GM23338 (cell line): ENCODE measurements at regions not wholly inside any gene's neighbourhood (a gene's known extent, or its start where the extent isn't known, plus 50 kb on each side); places are given as distances from the start of the nearest gene placed in this dataset.

ENCODE experiments used
- ATAC-seq: fragments of 200-7000 bp; cut with Tn5 transposase; 3 replicates; pipeline ENCODE4 v1.9.1; 2020
- DNase-seq: peaks from one replicate; pipeline ENCODE4 v3.0.0-alpha.2; 2015; ENCODE audit warnings: low spot score
- H2AFZ ChIP-seq: fragments of 200-600 bp; sonication (generic); 2 replicates; pipeline ENCODE4 v1.8.0; 2016; ENCODE audit warnings: antibody characterized with exemption, mild to moderate bottlenecking, moderate library complexity
- H3F3A ChIP-seq: fragments of 200-600 bp; sonication (generic); replicated peaks from 2 replicates; pipeline ENCODE4 v1.8.0; 2017; ENCODE audit warnings: antibody characterized with exemption, mixed run types, low read depth
- H3K27ac ChIP-seq: fragments of 200-600 bp; sonication (generic); 2 replicates; pipeline ENCODE4 v1.6.1; 2016; ENCODE audit warnings: low read depth
- H3K27me3 ChIP-seq: fragments of 200-600 bp; sonication (generic); 2 replicates; pipeline ENCODE4 v1.8.0; 2016; ENCODE audit warnings: mild to moderate bottlenecking, mixed run types, moderate library complexity; ENCODE audit not compliant: insufficient read depth
- H3K36me3 ChIP-seq: fragments of 200-600 bp; sonication (generic); 2 replicates; pipeline ENCODE4 v1.8.0; 2016; ENCODE audit warnings: mild to moderate bottlenecking; ENCODE audit not compliant: insufficient read depth
- H3K4me1 ChIP-seq: fragments of 200-600 bp; sonication (generic); 2 replicates; pipeline ENCODE4 v1.8.0; 2016; ENCODE audit warnings: mild to moderate bottlenecking, moderate library complexity; ENCODE audit not compliant: insufficient read depth
- H3K4me2 ChIP-seq: fragments of 200-600 bp; sonication (generic); 2 replicates; pipeline ENCODE4 v1.7.1; 2017; ENCODE audit warnings: mixed run types
- H3K4me3 ChIP-seq: fragments of 200-600 bp; sonication (generic); 2 replicates; pipeline ENCODE4 v1.6.1; 2016; ENCODE audit warnings: mixed run types
- H3K79me2 ChIP-seq: fragments of 200-600 bp; sonication (generic); replicated peaks from 2 replicates; pipeline ENCODE4 v1.8.0; 2017; ENCODE audit warnings: mild to moderate bottlenecking; ENCODE audit not compliant: insufficient read depth
- H3K9me2 ChIP-seq: fragments of 200-600 bp; sonication (generic); 2 replicates; pipeline ENCODE4 v1.8.0; 2017; ENCODE audit not compliant: insufficient read depth
- H4K20me1 ChIP-seq: fragments of 200-600 bp; sonication (generic); replicated peaks from 2 replicates; pipeline ENCODE4 v1.8.0; 2017; ENCODE audit warnings: mild to moderate bottlenecking; ENCODE audit not compliant: insufficient read depth
- H3K27ac Mint-ChIP-seq: 2 replicates; pipeline ENCODE4 v1.8.0; 2020; ENCODE audit warnings: inconsistent platforms, mild to moderate bottlenecking, moderate library complexity, mixed read lengths
- H3K27me3 Mint-ChIP-seq: 3 replicates; pipeline ENCODE4 v1.8.0; 2022; ENCODE audit warnings: low read depth, mild to moderate bottlenecking, moderate library complexity, mixed read lengths, inconsistent platforms; ENCODE audit not compliant: insufficient read depth, poor library complexity
- H3K36me3 Mint-ChIP-seq: 3 replicates; pipeline ENCODE4 v1.8.0; 2021; ENCODE audit warnings: low read depth, mild to moderate bottlenecking, inconsistent platforms, moderate library complexity, mixed read lengths
- H3K4me1 Mint-ChIP-seq: 3 replicates; pipeline ENCODE4 v1.8.0; 2020; ENCODE audit warnings: mild to moderate bottlenecking, inconsistent platforms, mixed read lengths
- H3K4me3 Mint-ChIP-seq: 3 replicates; pipeline ENCODE4 v1.8.0; 2021; ENCODE audit warnings: moderate library complexity, mild to moderate bottlenecking, inconsistent platforms, mixed read lengths
- H3K9me3 Mint-ChIP-seq: 3 replicates; pipeline ENCODE4 v1.8.0; 2020; ENCODE audit warnings: moderate library complexity, mild to moderate bottlenecking, inconsistent platforms, mixed read lengths
- CTCF ChIP-seq, 2 experiments: fragments of 200-600 bp in 1 of 2; sonication (generic) in 1 of 2; conservative IDR thresholded peaks; 2 replicates each; pipeline versions ENCODE4 v1.5.1 to v1.6.1; 2016 to 2017; ENCODE audit warnings: antibody characterized with exemption in 2 of 2, low read depth in 2 of 2, mild to moderate bottlenecking in 2 of 2, moderate library complexity in 1 of 2
- ETS1 ChIP-seq: IDR thresholded peaks from 2 replicates; pipeline ENCODE4 v1.6.1; 2016; ENCODE audit warnings: antibody characterized with exemption
- EZH2 ChIP-seq: fragments of 200-600 bp; sonication (generic); IDR thresholded peaks from one replicate; pipeline ENCODE4 v1.8.0; 2017; ENCODE audit warnings: antibody characterized with exemption, mild to moderate bottlenecking, low read depth; ENCODE audit not compliant: unreplicated experiment
- EZH2phosphoT487 ChIP-seq: fragments of 200-600 bp; sonication (generic); IDR thresholded peaks from one replicate; pipeline ENCODE4 v1.8.1; 2018; ENCODE audit warnings: antibody characterized with exemption; ENCODE audit not compliant: unreplicated experiment
- JUNB ChIP-seq: IDR thresholded peaks from one replicate; pipeline ENCODE4 v1.6.1; 2016; ENCODE audit warnings: antibody characterized with exemption; ENCODE audit not compliant: unreplicated experiment
- NANOG ChIP-seq: IDR thresholded peaks from 2 replicates; pipeline ENCODE4 v1.6.1; 2016; ENCODE audit warnings: antibody characterized with exemption, borderline replicate concordance
- POLR2AphosphoS5 ChIP-seq: IDR thresholded peaks from 2 replicates; pipeline ENCODE4 v1.6.1; 2016; ENCODE audit warnings: antibody characterized with exemption, low read depth
- REST ChIP-seq: IDR thresholded peaks from one replicate; pipeline ENCODE4 v1.6.1; 2018; ENCODE audit warnings: antibody characterized with exemption; ENCODE audit not compliant: unreplicated experiment
- STAT1 ChIP-seq: IDR thresholded peaks from one replicate; pipeline ENCODE4 v1.6.1; 2016; ENCODE audit warnings: antibody characterized with exemption; ENCODE audit not compliant: unreplicated experiment
- ZNF114 ChIP-seq: fragments of 250-450 bp; sonication (Bioruptor Pico); IDR thresholded peaks from 2 replicates; pipeline ENCODE4 v1.5.0; 2020; ENCODE audit warnings: mild to moderate bottlenecking, moderate library complexity
- ZNF331 ChIP-seq: fragments of 250-450 bp; sonication (Bioruptor Pico); IDR thresholded peaks from 2 replicates; pipeline ENCODE4 v1.5.0; 2020; ENCODE audit warnings: low read depth, mild to moderate bottlenecking, moderate library complexity

- no peak for TF ChIP-seq CTCF (conservative IDR thresholded peaks at IDR 0.05; ENCODE audit: low read depth in 2 of 2)
- TF ChIP-seq REST, result no peak
- Histone ChIP-seq H3K4me1 (peaks cover 9% of the 10 kb centered on the region), H2AFZ (no peak overlapping the region), H3K79me2 (no peaks in the 10 kb centered on the region), H3K36me3 (no peaks in the 10 kb centered on the region), H3K27me3 (no peaks in the 10 kb centered on the region), H3K4me2 (no peak overlapping the region), H3K4me3 (no peak overlapping the region), H3K9me2 (0 out of 2 replicates have a peak, but pooled peaks cover 7% of the 10 kb centered on the region), H3K27ac (no peak overlapping the region), H4K20me1 (no peaks in the 10 kb centered on the region), H3F3A (no peaks in the 10 kb centered on the region)
- Mint-ChIP-seq H3K27ac (no peak overlapping the region), H3K4me3 (no peak overlapping the region), H3K36me3 (no peaks in the 10 kb centered on the region), H3K4me1 (peaks cover 13% of the 10 kb centered on the region), H3K9me3 (no peaks in the 10 kb centered on the region), H3K27me3 (peaks cover 2% of the 10 kb centered on the region)
- ATAC-seq, result no peak
- no peak for DNase-seq
Observed at GRCh38 chr2:128772671-128773070, 454.0 kb upstream of the HS6ST1 start.

GRCh38 chr2:128773641-128774319 lies 455.1 kb upstream of the HS6ST1 start:
- no peak overlapping the region for H3K4me2 ChIP-seq
- no peaks in the 10 kb centered on the region for H3K36me3 ChIP-seq
- H3K27ac ChIP-seq, result no peak overlapping the region
- H3K27ac Mint-ChIP-seq, result no peak overlapping the region
- peaks cover 2% of the 10 kb centered on the region for H3K27me3 Mint-ChIP-seq
- no peak for TF ChIP-seq STAT1
- no peak for TF ChIP-seq NANOG
- no peak for TF ChIP-seq JUNB
- no peak for TF ChIP-seq ZNF331 (CRISPR knock-in tag)
- TF ChIP-seq CTCF (conservative IDR thresholded peaks at IDR 0.05; ENCODE audit: low read depth in 2 of 2), result no peak
- no peak for TF ChIP-seq EZH2phosphoT487
- no peak for TF ChIP-seq POLR2AphosphoS5
- no peak for TF ChIP-seq ZNF114 (CRISPR knock-in tag)
- TF ChIP-seq ETS1, result no peak
- TF ChIP-seq EZH2, result no peak
- no peaks in the 10 kb centered on the region for H4K20me1 ChIP-seq
- 0 out of 2 replicates have a peak, but pooled peaks cover 7% of the 10 kb centered on the region for H3K9me2 ChIP-seq
- no peaks in the 10 kb centered on the region for H3K36me3 Mint-ChIP-seq
- peaks cover 13% of the 10 kb centered on the region for H3K4me1 Mint-ChIP-seq
- H2AFZ ChIP-seq, result no peak overlapping the region
- ATAC-seq, result no peak
- no peaks in the 10 kb centered on the region for H3K79me2 ChIP-seq
- DNase-seq, result no peak
- H3F3A ChIP-seq, result no peaks in the 10 kb centered on the region
- peaks cover 9% of the 10 kb centered on the region for H3K4me1 ChIP-seq
- H3K4me3 Mint-ChIP-seq, result no peak overlapping the region
- no peaks in the 10 kb centered on the region for H3K27me3 ChIP-seq
- no peak overlapping the region for H3K4me3 ChIP-seq
- no peaks in the 10 kb centered on the region for H3K9me3 Mint-ChIP-seq
